Endothelial cell (in vitro differentiated cells): ENCODE measurements at regions not wholly inside any gene's neighbourhood (a gene's known extent, or its start where the extent isn't known, plus 50 kb on each side); places are given as distances from the start of the nearest gene placed in this dataset.

Source experiments
- DNase-seq: peaks from one replicate; pipeline ENCODE4 v3.0.0; 2021; ENCODE audit warnings: low spot score
- H3K27ac Mint-ChIP-seq: one replicate; pipeline ENCODE4 v1.8.0; 2021; ENCODE audit warnings: mixed read lengths, inconsistent platforms; ENCODE audit not compliant: unreplicated experiment
- H3K27me3 Mint-ChIP-seq: one replicate; pipeline ENCODE4 v1.8.0; 2021; ENCODE audit warnings: mild to moderate bottlenecking, moderate library complexity, mixed read lengths, inconsistent platforms; ENCODE audit not compliant: unreplicated experiment
- H3K36me3 Mint-ChIP-seq: one replicate; pipeline ENCODE4 v1.8.0; 2021; ENCODE audit warnings: mild to moderate bottlenecking, low read depth, mixed read lengths, inconsistent platforms; ENCODE audit not compliant: unreplicated experiment
- H3K4me1 Mint-ChIP-seq: one replicate; pipeline ENCODE4 v1.8.0; 2021; ENCODE audit warnings: mild to moderate bottlenecking, mixed read lengths, inconsistent platforms; ENCODE audit not compliant: unreplicated experiment
- H3K4me3 Mint-ChIP-seq: one replicate; pipeline ENCODE4 v1.8.0; 2021; ENCODE audit warnings: mild to moderate bottlenecking, mixed read lengths, inconsistent platforms; ENCODE audit not compliant: unreplicated experiment
- H3K9me3 Mint-ChIP-seq: one replicate; pipeline ENCODE4 v1.8.0; 2021; ENCODE audit warnings: mixed read lengths, inconsistent platforms; ENCODE audit not compliant: unreplicated experiment
- CTCF ChIP-seq: fragments of 200-600 bp; sonication (generic); IDR thresholded peaks from one replicate; pipeline ENCODE4 v1.5.0; 2021; ENCODE audit warnings: antibody characterized with exemption; ENCODE audit not compliant: unreplicated experiment

DNA sequence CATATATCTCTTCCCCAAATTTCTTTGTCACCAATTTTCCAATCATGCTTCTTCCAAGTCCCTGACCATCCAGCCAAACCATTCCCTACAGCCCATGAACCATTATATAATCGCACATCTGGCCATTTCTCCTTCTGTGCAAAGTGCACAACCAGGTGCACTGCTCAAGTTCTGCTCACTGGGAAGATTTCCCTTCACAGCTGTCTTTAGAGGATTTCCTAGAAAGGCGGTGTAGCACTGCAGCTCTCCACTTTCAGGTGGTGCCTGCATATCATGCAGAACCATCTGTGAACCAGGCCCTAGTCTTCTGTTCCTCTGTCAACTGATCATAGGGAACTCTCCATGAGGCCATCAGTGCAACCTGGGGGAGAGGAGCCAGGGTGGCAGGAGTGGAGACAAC is 95.0 kb upstream of the CABCOCO1 start:
- Mint-ChIP-seq H3K4me1 (peaks cover 3% of the 10 kb centered on the region), H3K36me3 (no peaks in the 10 kb centered on the region), H3K27ac (no peak overlapping the region), H3K27me3 (no peaks in the 10 kb centered on the region), H3K9me3 (peaks cover 7% of the 10 kb centered on the region), H3K4me3 (no peak overlapping the region)
- no peak for DNase-seq
- TF ChIP-seq CTCF: no peak

DNA sequence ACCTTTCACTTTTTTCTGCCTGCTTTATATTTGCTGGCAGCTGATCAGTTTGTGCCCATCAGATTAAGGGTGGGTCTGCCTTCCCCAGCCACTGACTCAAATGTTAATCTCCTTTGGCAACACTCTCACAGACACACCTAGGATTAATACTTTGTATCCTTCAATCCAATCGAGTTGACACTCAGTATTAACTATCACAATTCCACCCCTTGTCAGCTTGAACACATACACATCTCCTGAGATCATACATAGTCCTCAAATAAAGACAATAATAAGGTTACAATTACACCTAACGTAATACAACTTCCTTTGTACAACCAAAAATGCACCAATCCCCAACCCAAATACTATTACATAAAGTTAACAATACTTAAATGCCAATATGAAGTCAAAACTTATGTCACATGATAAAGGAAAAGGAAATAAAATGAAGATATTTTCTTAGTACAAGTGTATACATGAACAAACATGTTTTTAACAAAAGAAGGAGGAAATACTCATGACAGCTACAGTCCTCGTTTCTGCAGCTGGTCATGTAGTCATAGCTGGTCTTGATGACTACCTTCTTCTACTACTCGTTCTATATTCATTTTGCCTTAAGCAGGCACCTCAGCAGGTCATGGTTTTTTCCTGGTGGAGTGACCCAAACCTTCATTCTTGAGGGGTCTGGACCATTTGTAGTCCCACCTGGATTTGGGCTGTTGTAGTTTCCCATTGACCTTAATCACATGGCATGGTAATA is 96.7 kb upstream of the CABCOCO1 start:
- Mint-ChIP-seq H3K4me3 (no peak overlapping the region), H3K27ac (no peak overlapping the region), H3K4me1 (peaks cover 3% of the 10 kb centered on the region), H3K9me3 (peaks cover 7% of the 10 kb centered on the region), H3K36me3 (no peaks in the 10 kb centered on the region), H3K27me3 (no peaks in the 10 kb centered on the region)
- no peak for TF ChIP-seq CTCF
- DNase-seq: no peak

DNA sequence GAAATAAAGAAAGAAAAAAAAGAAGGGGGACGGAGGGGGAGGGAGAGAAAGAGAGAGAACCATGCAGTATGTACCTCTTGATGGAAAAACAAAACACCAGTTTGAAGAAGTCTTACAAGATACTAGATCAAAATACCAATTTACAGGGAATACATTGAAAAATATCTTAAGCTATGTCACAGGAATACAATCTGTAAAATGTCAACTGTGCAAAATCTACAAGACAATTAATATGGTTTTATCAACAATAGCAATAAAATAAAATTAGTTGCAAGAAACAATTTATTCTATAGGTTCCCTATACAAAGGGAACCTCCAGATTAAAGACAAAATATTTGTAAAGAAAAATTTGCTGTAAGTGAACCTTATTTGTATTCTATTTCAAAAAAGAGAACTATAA is 98.3 kb upstream of the CABCOCO1 start:
- Mint-ChIP-seq H3K27me3 (no peaks in the 10 kb centered on the region), H3K36me3 (no peaks in the 10 kb centered on the region)

DNA sequence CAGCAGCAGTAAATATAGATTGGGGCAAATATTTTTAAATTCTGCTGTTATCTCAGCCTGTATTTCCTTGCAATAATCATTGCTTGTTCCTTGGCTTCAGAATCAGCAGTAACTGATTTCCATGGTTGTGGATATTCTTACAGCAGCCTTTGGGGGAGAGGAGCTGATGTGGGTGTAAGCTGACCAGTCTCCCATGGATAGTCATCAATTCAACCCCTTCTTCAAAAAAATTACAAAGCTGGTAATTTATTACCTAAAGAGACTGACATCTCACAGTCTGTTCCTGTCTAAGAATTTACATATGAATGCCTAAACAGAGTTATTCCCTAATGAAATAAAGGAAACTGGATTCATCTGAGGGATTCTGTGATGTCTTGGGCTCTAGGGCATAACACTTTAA is 103.1 kb upstream of the CABCOCO1 start:
- Mint-ChIP-seq H3K4me1 (peaks cover 3% of the 10 kb centered on the region), H3K27ac (no peak overlapping the region), H3K36me3 (no peaks in the 10 kb centered on the region), H3K27me3 (no peaks in the 10 kb centered on the region), H3K4me3 (no peak overlapping the region), H3K9me3 (no peaks in the 10 kb centered on the region)
- TF ChIP-seq CTCF: no peak
- no peak for DNase-seq

More for the DNA sequence above, 98.3 kb upstream of the CABCOCO1 start:
- TF ChIP-seq CTCF: no peak
- Mint-ChIP-seq H3K9me3 (no peaks in the 10 kb centered on the region), H3K27ac (no peak overlapping the region), H3K4me3 (no peak overlapping the region), H3K4me1 (peaks cover 3% of the 10 kb centered on the region)
- no peak for DNase-seq

DNA sequence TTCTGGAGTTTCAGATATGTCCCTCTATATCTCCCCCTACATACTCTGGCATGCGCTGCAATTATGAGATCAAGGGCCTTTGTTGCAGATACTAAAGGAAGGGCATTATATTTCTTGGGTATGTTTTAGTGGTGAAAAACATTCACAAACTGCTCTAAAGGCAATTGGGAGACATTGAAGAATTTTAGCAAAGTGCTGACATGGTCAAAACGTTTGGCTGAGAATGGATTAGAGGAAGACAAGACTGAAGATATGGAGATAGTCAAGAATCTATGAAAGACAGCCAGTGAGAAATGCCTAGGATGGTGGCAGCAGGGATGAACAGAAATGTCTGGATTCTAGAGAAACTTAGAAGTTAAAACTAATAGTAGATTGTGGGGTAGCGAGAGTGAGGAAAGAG is 104.5 kb upstream of the CABCOCO1 start:
- H3K4me3 Mint-ChIP-seq: no peak overlapping the region

More for the DNA sequence above, 104.5 kb upstream of the CABCOCO1 start:
- Mint-ChIP-seq H3K9me3 (no peaks in the 10 kb centered on the region), H3K36me3 (no peaks in the 10 kb centered on the region), H3K4me1 (no peaks in the 10 kb centered on the region), H3K27ac (no peak overlapping the region), H3K27me3 (no peaks in the 10 kb centered on the region)
- no peak for DNase-seq
- TF ChIP-seq CTCF: no peak
